ENCODE measurements at regions not wholly inside any gene's neighbourhood (a gene's known extent, or its start where the extent isn't known, plus 50 kb on each side); places are given as distances from the start of the nearest gene placed in this dataset.

DNA sequence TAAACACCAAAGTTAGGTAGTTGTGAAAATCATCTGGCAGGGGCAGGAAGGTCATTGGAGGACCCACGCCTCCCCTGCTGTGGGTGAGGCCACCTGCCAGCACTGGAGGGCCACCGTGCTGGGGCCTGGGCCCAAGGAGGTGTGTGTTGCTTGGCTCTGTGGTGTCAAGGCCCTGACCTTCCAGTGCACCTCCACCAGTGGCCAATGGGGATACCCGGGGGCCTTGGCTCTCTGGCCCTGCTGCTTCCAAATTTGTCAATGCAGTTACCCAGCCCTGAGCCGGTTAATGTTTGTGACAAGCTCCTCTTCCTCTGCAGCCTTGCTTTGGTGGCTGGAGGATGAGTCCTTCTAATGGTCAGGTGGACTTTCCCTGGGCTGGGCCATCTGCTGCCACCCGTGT is 150.2 kb downstream of the KLF13 start:
- TF ChIP-seq, protein P1, sequence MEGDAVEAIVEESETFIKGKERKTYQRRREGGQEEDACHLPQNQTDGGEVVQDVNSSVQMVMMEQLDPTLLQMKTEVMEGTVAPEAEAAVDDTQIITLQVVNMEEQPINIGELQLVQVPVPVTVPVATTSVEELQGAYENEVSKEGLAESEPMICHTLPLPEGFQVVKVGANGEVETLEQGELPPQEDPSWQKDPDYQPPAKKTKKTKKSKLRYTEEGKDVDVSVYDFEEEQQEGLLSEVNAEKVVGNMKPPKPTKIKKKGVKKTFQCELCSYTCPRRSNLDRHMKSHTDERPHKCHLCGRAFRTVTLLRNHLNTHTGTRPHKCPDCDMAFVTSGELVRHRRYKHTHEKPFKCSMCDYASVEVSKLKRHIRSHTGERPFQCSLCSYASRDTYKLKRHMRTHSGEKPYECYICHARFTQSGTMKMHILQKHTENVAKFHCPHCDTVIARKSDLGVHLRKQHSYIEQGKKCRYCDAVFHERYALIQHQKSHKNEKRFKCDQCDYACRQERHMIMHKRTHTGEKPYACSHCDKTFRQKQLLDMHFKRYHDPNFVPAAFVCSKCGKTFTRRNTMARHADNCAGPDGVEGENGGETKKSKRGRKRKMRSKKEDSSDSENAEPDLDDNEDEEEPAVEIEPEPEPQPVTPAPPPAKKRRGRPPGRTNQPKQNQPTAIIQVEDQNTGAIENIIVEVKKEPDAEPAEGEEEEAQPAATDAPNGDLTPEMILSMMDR (conservative IDR thresholded peaks at IDR 0.05 in 1 of 2, IDR thresholded peaks at IDR 0.05 in 1 of 2; ENCODE audit: low read depth in 1 of 2, low read length in 2 of 2) = no peak
- TF ChIP-seq EZH2 (IDR thresholded peaks at IDR 0.05; ENCODE audit: low read length, missing control alignments) = no peak
